ENCODE measurements at regions not wholly inside any gene's neighbourhood (a gene's known extent, or its start where the extent isn't known, plus 50 kb on each side); places are given as distances from the start of the nearest gene placed in this dataset.
A peak's percentile ranks its signal among the peaks of the same experiment; 100 is the strongest.

DNA sequence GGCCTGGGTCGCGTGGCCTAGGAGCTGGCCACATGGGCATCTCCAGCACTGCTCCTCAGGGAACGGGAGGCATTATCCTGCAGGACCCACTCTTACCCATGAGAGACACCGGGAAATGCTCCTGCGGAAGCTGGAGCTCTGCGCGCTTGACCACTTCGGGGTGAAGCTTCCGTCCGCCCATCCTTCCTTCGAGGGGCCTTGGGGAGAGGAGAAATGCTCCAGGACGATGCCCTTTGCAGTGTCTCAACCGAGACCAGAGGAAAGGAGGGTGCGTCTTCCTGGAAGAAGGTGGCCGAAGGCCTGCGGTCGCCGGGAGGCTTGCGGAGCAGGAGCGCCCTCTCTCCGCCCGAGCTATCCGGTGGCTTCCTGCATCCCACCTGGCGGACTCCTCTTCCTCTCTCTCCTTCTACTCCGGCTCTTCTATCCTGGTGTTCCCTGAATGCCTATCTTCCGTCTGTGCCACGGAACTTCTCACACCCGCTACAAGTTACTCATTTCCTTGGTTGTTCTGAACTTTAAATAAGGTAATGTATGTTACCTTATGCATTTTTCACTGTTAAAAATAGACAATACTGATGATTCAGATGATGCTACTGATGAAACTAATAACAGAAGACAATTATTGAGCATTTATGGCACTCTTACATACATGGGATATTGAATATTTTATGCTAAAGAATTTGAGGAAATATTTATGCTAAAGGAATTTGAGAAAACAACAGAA is 91.4 kb downstream of the PRKAB2 start:
- H3K27me3 ChIP-seq (ENCODE audit: insufficient read depth, low read length), result peaks cover 72% of the 10 kb centered on the region
- peaks cover 3% of the 10 kb centered on the region for H4K20me1 ChIP-seq (ENCODE audit: insufficient read depth, low read length)
- no peak overlapping the region for H3K4me2 ChIP-seq (ENCODE audit: low read length)
- H3K9me3 ChIP-seq (ENCODE audit: insufficient read depth, low read depth, low read length), result peaks cover 5% of the 10 kb centered on the region
- DNase-seq (ENCODE audit: low read depth) (no peak), FAIRE-seq (no peak)
- H3K79me2 ChIP-seq (ENCODE audit: insufficient read depth, low read length), result no peaks in the 10 kb centered on the region
- Mint-ChIP-seq H3K27me3 (ENCODE audit: low read depth, unreplicated experiment) (peaks cover 14% of the 10 kb centered on the region), H3K36me3 (ENCODE audit: low read depth, unreplicated experiment) (no peaks in the 10 kb centered on the region), H3K4me1 (ENCODE audit: low read depth, unreplicated experiment) (no peaks in the 10 kb centered on the region), H3K27ac (ENCODE audit: unreplicated experiment) (no peak overlapping the region), H3K4me3 (ENCODE audit: unreplicated experiment) (no peak overlapping the region), H3K9me3 (ENCODE audit: unreplicated experiment) (peaks cover 10% of the 10 kb centered on the region)
- H3K27ac ChIP-seq (ENCODE audit: low read depth, low read length), result no peak overlapping the region
- H3K9ac ChIP-seq (ENCODE audit: low read length), result no peak overlapping the region
- no peak overlapping the region for H2AFZ ChIP-seq (ENCODE audit: low read depth, low read length)
- no peak overlapping the region for H3K4me3 ChIP-seq (ENCODE audit: insufficient read depth, low read depth, low read length)
- TF ChIP-seq CTCF (IDR thresholded peaks at IDR 0.05; ENCODE audit: insufficient read depth, low read depth, low read length) (no peak), EZH2 (IDR thresholded peaks at IDR 0.05; ENCODE audit: insufficient read depth, low read length) (peak; percentile 89)
- peaks cover 4% of the 10 kb centered on the region for H3K4me1 ChIP-seq (ENCODE audit: insufficient read depth, low read length)
- no peaks in the 10 kb centered on the region for H3K36me3 ChIP-seq (ENCODE audit: insufficient read depth, low read length)

DNA sequence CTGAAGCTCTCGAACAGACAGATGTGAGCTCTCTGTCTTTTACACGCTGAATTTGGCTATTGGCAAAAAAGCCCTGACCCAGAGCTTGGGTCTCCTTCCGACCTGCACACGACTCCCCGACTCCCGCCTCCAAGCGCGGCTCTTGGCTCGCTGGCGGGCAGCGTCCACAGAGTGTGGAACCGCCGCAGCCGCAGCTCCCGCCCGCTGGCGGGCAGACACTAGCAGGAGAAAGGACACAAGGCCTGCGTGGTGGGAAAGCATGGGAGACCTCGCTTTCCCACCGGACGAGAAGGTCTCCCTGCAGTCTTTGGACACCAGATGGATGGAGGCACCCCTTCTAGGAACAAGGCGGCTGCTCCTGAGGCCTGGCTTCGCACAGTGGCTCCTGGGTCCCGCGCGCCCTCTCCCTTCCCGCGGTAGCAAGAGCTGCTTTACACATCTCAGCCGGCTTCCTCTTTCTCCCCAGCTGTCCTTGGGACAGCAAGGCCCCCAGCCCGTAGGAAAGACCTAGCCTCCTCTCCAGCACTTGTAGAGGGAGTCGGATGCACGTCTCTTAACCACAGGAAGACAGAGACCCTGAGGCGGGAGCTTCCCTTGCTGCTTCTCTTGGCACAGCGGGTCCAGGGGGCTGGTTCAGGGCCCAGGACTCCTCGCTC is 92.1 kb downstream of the PRKAB2 start:
- Histone ChIP-seq H3K79me2 (ENCODE audit: insufficient read depth, low read length) (no peaks in the 10 kb centered on the region), H3K27ac (ENCODE audit: low read depth, low read length) (no peak overlapping the region), H3K4me2 (ENCODE audit: low read length) (peak overlapping the region; percentile 42), H3K4me1 (ENCODE audit: insufficient read depth, low read length) (peaks cover 4% of the 10 kb centered on the region), H3K9me3 (ENCODE audit: insufficient read depth, low read depth, low read length) (peaks cover 5% of the 10 kb centered on the region), H3K4me3 (ENCODE audit: insufficient read depth, low read depth, low read length) (no peak overlapping the region), H3K9ac (ENCODE audit: low read length) (no peak overlapping the region), H2AFZ (ENCODE audit: low read depth, low read length) (peak overlapping the region; percentile 38), H3K27me3 (ENCODE audit: insufficient read depth, low read length) (peaks cover 78% of the 10 kb centered on the region), H4K20me1 (ENCODE audit: insufficient read depth, low read length) (peaks cover 3% of the 10 kb centered on the region), H3K36me3 (ENCODE audit: insufficient read depth, low read length) (no peaks in the 10 kb centered on the region)
- Mint-ChIP-seq H3K4me3 (ENCODE audit: unreplicated experiment) (no peak overlapping the region), H3K36me3 (ENCODE audit: low read depth, unreplicated experiment) (no peaks in the 10 kb centered on the region), H3K27me3 (ENCODE audit: low read depth, unreplicated experiment) (peaks cover 14% of the 10 kb centered on the region), H3K27ac (ENCODE audit: unreplicated experiment) (no peak overlapping the region), H3K9me3 (ENCODE audit: unreplicated experiment) (peaks cover 10% of the 10 kb centered on the region), H3K4me1 (ENCODE audit: low read depth, unreplicated experiment) (no peaks in the 10 kb centered on the region)
- no peak for TF ChIP-seq CTCF (IDR thresholded peaks at IDR 0.05; ENCODE audit: insufficient read depth, low read depth, low read length)
- TF ChIP-seq EZH2 (IDR thresholded peaks at IDR 0.05; ENCODE audit: insufficient read depth, low read length), result peak; percentile 81
- FAIRE-seq (no peak), DNase-seq (ENCODE audit: low read depth) (no peak)
